BE2C (cell line): ENCODE measurements at regions not wholly inside any gene's neighbourhood (a gene's known extent, or its start where the extent isn't known, plus 50 kb on each side); places are given as distances from the start of the nearest gene placed in this dataset.

Experiments used
- DNase-seq: peaks from one replicate; pipeline ENCODE4 v3.0.0-alpha.2; 2020
- H3K27me3 ChIP-seq: fragments of 250-450 bp; sonication (Bioruptor Pico); 2 replicates; pipeline ENCODE4 v1.5.1; 2020; ENCODE audit warnings: mild to moderate bottlenecking
- H3K36me3 ChIP-seq: fragments of 250-450 bp; sonication (Bioruptor Pico); 2 replicates; pipeline ENCODE4 v1.5.1; 2020; ENCODE audit warnings: mild to moderate bottlenecking
- H3K4me1 ChIP-seq: fragments of 250-450 bp; sonication (Bioruptor Pico); 2 replicates; pipeline ENCODE4 v1.5.1; 2020
- H3K4me3 ChIP-seq: 2 replicates; pipeline ENCODE4 v1.5.1; 2011; ENCODE audit warnings: low read depth, low read length
- H3K9me3 ChIP-seq: fragments of 250-450 bp; sonication (Bioruptor Pico); 2 replicates; pipeline ENCODE4 v1.5.1; 2020
- CTCF ChIP-seq: IDR thresholded peaks from 2 replicates; pipeline ENCODE4 v1.5.1; 2012; ENCODE audit warnings: mild to moderate bottlenecking, low read depth, low read length

GRCh38 chr6:99177736-99178135 lies 171.7 kb downstream of the FAXC start:
- H3K4me1 ChIP-seq: no peaks in the 10 kb centered on the region
- no peak for TF ChIP-seq CTCF
- H3K4me3 ChIP-seq: no peak overlapping the region
- no peak for DNase-seq
- no peaks in the 10 kb centered on the region for H3K9me3 ChIP-seq
- H3K27me3 ChIP-seq: no peaks in the 10 kb centered on the region
- no peaks in the 10 kb centered on the region for H3K36me3 ChIP-seq

GRCh38 chr6:99165838-99166237 lies 183.6 kb downstream of the FAXC start:
- H3K27me3 ChIP-seq: no peaks in the 10 kb centered on the region; the same call in 1 of the 2 replicates
- DNase-seq: no peak
- no peak overlapping the region for H3K4me3 ChIP-seq
- no peak for TF ChIP-seq CTCF
- no peaks in the 10 kb centered on the region for H3K4me1 ChIP-seq
- no peaks in the 10 kb centered on the region for H3K36me3 ChIP-seq
- H3K9me3 ChIP-seq: no peaks in the 10 kb centered on the region

- Histone ChIP-seq H3K9me3 (no peaks in the 10 kb centered on the region), H3K4me3 (no peak overlapping the region), H3K36me3 (no peaks in the 10 kb centered on the region), H3K27me3 (no peaks in the 10 kb centered on the region), H3K4me1 (no peaks in the 10 kb centered on the region)
- DNase-seq: no peak
- TF ChIP-seq CTCF: no peak
Observed at GRCh38 chr6:99152347-99152643, 197.2 kb downstream of the FAXC start.

GRCh38 chr6:99151634-99152346 lies 197.7 kb downstream of the FAXC start:
- Histone ChIP-seq H3K4me1 (no peaks in the 10 kb centered on the region), H3K36me3 (no peaks in the 10 kb centered on the region), H3K4me3 (no peak overlapping the region), H3K9me3 (no peaks in the 10 kb centered on the region), H3K27me3 (no peaks in the 10 kb centered on the region)
- TF ChIP-seq CTCF: peak; percentile 86
- DNase-seq: peak; percentile 70

- Histone ChIP-seq H3K4me1 (no peaks in the 10 kb centered on the region), H3K36me3 (no peaks in the 10 kb centered on the region), H3K27me3 (no peaks in the 10 kb centered on the region), H3K9me3 (no peaks in the 10 kb centered on the region), H3K4me3 (no peak overlapping the region)
- no peak for TF ChIP-seq CTCF
- no peak for DNase-seq
Observed at GRCh38 chr6:99148761-99149160, 200.7 kb downstream of the FAXC start.

GRCh38 chr6:99148111-99148510 lies 200.4 kb upstream of the FBXL4 start:
- H3K9me3 ChIP-seq: no peaks in the 10 kb centered on the region
- no peaks in the 10 kb centered on the region for H3K27me3 ChIP-seq
- TF ChIP-seq CTCF: no peak
- DNase-seq: no peak
- H3K4me1 ChIP-seq: no peaks in the 10 kb centered on the region
- no peak overlapping the region for H3K4me3 ChIP-seq
- H3K36me3 ChIP-seq: no peaks in the 10 kb centered on the region
